GM20000 (cell line): ENCODE measurements at regions not wholly inside any gene's neighbourhood (a gene's known extent, or its start where the extent isn't known, plus 50 kb on each side); places are given as distances from the start of the nearest gene placed in this dataset.

Experiments
- DNase-seq: peaks from one replicate; pipeline ENCODE4 v3.0.0; 2012; ENCODE audit warnings: low spot score
- TF ChIP-seq, protein P1 (sequence below): IDR thresholded peaks from 2 replicates; pipeline ENCODE4 v1.5.1; 2012; ENCODE audit warnings: mild to moderate bottlenecking, control low read depth; ENCODE audit errors: extremely low read depth, missing control alignments

DNA sequence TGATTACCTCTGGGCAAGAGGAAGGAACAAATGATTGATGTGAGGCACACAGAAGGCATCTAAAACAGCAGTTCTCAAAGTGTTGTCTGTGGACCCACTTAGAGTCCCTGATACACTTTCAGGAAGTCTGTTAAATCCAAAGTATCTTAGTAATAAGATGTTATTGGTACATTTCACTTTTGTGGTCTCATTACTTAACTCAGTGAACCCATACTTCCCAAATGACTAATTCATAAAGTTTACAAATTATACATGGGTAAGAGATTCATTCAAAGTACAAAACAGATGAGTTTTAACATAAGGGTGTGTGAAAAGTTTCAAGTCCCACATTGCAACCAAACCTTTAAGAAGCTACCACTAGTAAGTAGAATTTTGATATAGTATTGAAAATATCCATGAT, 440.5 kb downstream of the NUP35 start:
- DNase-seq = no peak
- TF ChIP-seq, protein P1, sequence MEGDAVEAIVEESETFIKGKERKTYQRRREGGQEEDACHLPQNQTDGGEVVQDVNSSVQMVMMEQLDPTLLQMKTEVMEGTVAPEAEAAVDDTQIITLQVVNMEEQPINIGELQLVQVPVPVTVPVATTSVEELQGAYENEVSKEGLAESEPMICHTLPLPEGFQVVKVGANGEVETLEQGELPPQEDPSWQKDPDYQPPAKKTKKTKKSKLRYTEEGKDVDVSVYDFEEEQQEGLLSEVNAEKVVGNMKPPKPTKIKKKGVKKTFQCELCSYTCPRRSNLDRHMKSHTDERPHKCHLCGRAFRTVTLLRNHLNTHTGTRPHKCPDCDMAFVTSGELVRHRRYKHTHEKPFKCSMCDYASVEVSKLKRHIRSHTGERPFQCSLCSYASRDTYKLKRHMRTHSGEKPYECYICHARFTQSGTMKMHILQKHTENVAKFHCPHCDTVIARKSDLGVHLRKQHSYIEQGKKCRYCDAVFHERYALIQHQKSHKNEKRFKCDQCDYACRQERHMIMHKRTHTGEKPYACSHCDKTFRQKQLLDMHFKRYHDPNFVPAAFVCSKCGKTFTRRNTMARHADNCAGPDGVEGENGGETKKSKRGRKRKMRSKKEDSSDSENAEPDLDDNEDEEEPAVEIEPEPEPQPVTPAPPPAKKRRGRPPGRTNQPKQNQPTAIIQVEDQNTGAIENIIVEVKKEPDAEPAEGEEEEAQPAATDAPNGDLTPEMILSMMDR = no peak

DNA sequence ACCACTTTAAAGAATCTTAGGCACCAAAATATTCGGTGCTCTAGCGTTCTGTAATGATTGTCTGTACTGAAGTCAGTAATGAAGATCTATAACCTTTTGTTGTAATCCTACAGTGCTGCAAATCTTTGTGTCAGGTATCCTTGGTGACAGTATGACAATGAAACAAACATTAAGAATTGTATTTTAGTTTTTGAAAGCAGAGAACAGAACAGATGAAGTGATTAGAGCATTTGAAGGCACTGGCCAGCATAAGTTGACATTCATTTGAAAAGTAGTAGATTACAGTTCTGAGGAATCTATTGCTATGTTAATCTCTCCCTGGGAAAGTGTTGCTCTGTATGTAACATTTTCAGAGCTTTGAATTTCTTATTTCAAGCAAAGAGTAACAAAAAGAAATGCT, 451.2 kb downstream of the NUP35 start:
- TF ChIP-seq, protein P1 = no peak
- no peak for DNase-seq

DNA sequence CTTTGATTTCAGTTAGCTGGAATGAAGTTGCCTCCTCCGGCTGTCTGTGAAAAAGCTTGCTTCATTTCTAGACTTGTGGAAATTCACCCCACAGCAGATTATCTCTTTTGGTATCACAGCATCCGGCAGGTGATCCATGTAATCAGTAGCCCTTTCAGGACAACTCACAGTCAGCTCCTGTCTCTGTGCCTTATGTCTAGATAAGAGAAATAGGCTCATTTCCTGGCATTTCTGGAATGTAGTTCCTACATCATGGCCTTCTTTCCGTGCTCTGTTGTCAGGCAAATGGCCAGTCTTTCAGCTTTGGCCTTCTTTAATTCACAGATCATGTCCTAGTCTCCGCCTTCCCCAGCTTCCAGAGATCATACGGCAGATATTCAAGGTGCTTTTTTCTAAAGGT, 455.4 kb downstream of the NUP35 start:
- TF ChIP-seq, protein P1 = no peak
- DNase-seq = no peak

DNA sequence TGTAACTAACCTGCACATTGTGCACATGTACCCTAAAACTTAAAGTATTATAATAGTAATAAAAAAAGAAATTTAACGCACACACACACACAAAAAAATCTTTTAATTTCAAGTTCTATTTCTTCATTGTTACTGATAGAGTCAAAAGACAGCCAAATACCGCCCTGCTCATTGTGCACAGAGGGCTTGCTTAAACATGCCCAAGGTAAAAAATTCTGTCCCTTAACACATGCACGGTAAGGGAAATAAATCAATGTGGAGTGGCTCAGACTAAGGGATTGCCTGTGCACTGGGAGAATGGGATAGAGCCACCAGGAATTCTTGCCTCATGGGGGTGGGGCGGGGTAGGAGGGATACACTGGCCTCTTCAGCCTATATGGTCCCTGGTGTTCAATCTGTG, 468.0 kb downstream of the NUP35 start:
- DNase-seq = no peak

DNA sequence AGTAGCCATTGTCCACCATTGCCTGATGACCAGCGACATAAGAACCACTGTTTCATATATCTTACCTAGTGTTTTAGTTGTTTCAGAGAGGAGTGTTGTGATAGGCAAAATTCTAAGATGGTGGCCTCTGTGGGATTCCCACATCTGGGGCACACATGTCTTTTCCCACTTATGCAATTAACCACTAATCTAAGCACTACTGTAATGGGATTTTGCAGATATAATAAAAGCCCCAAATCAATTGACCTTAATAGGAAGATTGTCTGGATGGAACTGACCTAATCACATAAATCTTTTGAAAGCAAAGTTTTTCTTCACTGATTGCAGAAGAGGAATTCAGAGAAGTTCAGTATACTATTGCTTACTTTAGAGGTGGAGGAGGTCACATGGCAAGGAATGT, 469.9 kb downstream of the NUP35 start:
- DNase-seq = no peak
- TF ChIP-seq, protein P1 = no peak

More for the DNA sequence above, 468.0 kb downstream of the NUP35 start:
- TF ChIP-seq, protein P1 = no peak

DNA sequence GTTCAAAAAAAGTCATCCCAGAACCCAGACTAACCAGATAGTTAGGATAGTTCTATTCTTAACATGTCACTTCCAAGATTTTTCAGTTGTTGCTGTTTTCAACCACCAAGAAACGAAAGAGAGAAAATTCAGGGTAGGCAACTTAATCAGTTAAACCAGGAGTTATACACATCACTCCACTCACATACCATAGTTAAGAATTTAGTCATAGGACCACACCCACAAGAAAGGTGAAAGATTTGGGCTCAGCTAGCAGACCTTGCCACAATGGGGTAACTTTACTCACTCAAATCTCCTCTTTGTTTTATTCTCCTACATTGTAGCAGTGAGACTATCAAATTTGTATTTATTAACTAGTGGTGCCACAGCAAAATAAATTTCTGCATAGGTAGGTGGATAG, 473.6 kb downstream of the NUP35 start:
- TF ChIP-seq, protein P1 = no peak
- no peak for DNase-seq

DNA sequence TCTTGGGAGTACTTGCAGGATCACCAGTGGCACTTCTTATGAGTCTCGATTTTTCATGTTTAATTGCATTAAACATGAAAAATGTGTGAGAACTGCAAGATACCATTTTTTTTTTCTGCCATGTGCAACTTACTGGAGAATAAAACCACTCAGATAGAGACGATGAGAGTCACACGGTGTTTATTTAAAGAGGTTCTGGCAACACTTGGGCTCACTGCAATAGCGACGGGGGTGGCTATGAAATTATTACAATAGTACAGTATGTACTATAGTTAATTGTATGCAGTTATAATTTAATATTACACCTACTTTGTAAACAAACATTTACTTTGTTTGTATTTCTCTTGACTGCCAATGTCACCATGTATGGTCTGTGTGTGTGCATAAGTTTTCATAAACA, 479.8 kb downstream of the NUP35 start:
- DNase-seq = no peak
- TF ChIP-seq, protein P1 = no peak
